ENCODE measurements at regions not wholly inside any gene's neighbourhood (a gene's known extent, or its start where the extent isn't known, plus 50 kb on each side); places are given as distances from the start of the nearest gene placed in this dataset.

GRCh38 chr1:5497503-5497902 is 494.7 kb downstream of the NPHP4 start:
- Mint-ChIP-seq H3K4me3 (no peak overlapping the region), H3K4me1 (no peaks in the 10 kb centered on the region), H3K9me3 (ENCODE audit: insufficient read depth) (peaks cover 3% of the 10 kb centered on the region), H3K27ac (no peak overlapping the region), H3K27me3 (peaks cover 9% of the 10 kb centered on the region)
- intact Hi-C loops (cut with micrococcal nuclease) = no loop called here
- no peaks in the 10 kb centered on the region for H3K4me1 ChIP-seq (ENCODE audit: control insufficient read depth in 2 of 2, insufficient read depth in 2 of 2, low read length in 2 of 2)
- H3K27ac ChIP-seq (ENCODE audit: low read length in 2 of 2) = no peak overlapping the region
- no peak overlapping the region for H3K4me2 ChIP-seq (replicated peaks; ENCODE audit: low read depth, low read length, poor library complexity, severe bottlenecking)
- H3K79me2 ChIP-seq (ENCODE audit: control insufficient read depth, insufficient read depth, low read length) = no peaks in the 10 kb centered on the region
- H3K36me3 ChIP-seq (replicated peaks in 1 of 2; ENCODE audit: control extremely low read depth in 1 of 2, control insufficient read depth in 1 of 2, extremely low read depth in 1 of 2, insufficient read depth in 2 of 2, low read length in 1 of 2) = no peaks in the 10 kb centered on the region
- WGBS (ENCODE audit: insufficient coverage) = 80% methylated on average over 6 of the region's 6 CpGs
- no peak for TF ChIP-seq CTCF (IDR thresholded peaks at IDR 0.05)
- TF ChIP-seq EZH2 (IDR thresholded peaks at IDR 0.05; ENCODE audit: borderline replicate concordance, insufficient read depth, low read depth, low read length, poor library complexity, severe bottlenecking) = no peak
- H3K9ac ChIP-seq (ENCODE audit: low read length) = no peak overlapping the region
- H3K9me3 ChIP-seq (ENCODE audit: control extremely low read depth in 1 of 3, control insufficient read depth in 2 of 3, insufficient read depth in 1 of 3, low read length in 2 of 3) = peaks cover 0 to 9% (median 0%) of the 10 kb centered on the region in 3 donors
- no peak overlapping the region for H3K4me3 ChIP-seq (ENCODE audit: control extremely low read depth in 1 of 5, extremely low read depth in 1 of 5, insufficient read depth in 1 of 5, low read depth in 2 of 5, low read length in 4 of 5)
- DNase-seq = no peak
- H3K27me3 ChIP-seq (replicated peaks in 1 of 4; ENCODE audit: control extremely low read depth in 1 of 4, control insufficient read depth in 3 of 4, insufficient read depth in 4 of 4, low read length in 3 of 4) = no peaks in the 10 kb centered on the region
- no peaks in the 10 kb centered on the region for H4K20me1 ChIP-seq (ENCODE audit: control insufficient read depth, insufficient read depth, low read length, poor library complexity, severe bottlenecking)
- no peak overlapping the region for H2AFZ ChIP-seq (ENCODE audit: insufficient read depth, low read depth, low read length, poor library complexity, severe bottlenecking)
- ATAC-seq (ENCODE audit: low read depth) = no peak
- ChIA-PET CTCF (no interaction called here), POLR2A (no interaction called here)

GRCh38 chr1:5495596-5496410 is 496.4 kb downstream of the NPHP4 start:
- CTCF ChIA-PET = interaction anchor here (1.5 kb wide), 1 partner anchor 16 kb away, joined by 3 read pairs; no protein-coding TSS in a partner anchor
- no peak overlapping the region for H3K27ac Mint-ChIP-seq
- no peak for DNase-seq
- Histone ChIP-seq H3K27ac (ENCODE audit: low read length in 2 of 2) (no peak overlapping the region), H3K4me2 (replicated peaks; ENCODE audit: low read depth, low read length, poor library complexity, severe bottlenecking) (no peak overlapping the region), H3K36me3 (replicated peaks in 1 of 2; ENCODE audit: control extremely low read depth in 1 of 2, control insufficient read depth in 1 of 2, extremely low read depth in 1 of 2, insufficient read depth in 2 of 2, low read length in 1 of 2) (no peaks in the 10 kb centered on the region), H3K27me3 (replicated peaks in 1 of 4; ENCODE audit: control extremely low read depth in 1 of 4, control insufficient read depth in 3 of 4, insufficient read depth in 4 of 4, low read length in 3 of 4) (no peaks in the 10 kb centered on the region), H4K20me1 (ENCODE audit: control insufficient read depth, insufficient read depth, low read length, poor library complexity, severe bottlenecking) (no peaks in the 10 kb centered on the region), H3K79me2 (ENCODE audit: control insufficient read depth, insufficient read depth, low read length) (no peaks in the 10 kb centered on the region), H3K9me3 (ENCODE audit: control extremely low read depth in 1 of 3, control insufficient read depth in 2 of 3, insufficient read depth in 1 of 3, low read length in 2 of 3) (peaks cover 0 to 9% (median 0%) of the 10 kb centered on the region in 3 donors), H3K9ac (ENCODE audit: low read length) (no peak overlapping the region), H3K4me3 (ENCODE audit: control extremely low read depth in 1 of 5, extremely low read depth in 1 of 5, insufficient read depth in 1 of 5, low read depth in 2 of 5, low read length in 4 of 5) (no peak overlapping the region), H2AFZ (ENCODE audit: insufficient read depth, low read depth, low read length, poor library complexity, severe bottlenecking) (no peak overlapping the region), H3K4me1 (ENCODE audit: control insufficient read depth in 2 of 2, insufficient read depth in 2 of 2, low read length in 2 of 2) (no peaks in the 10 kb centered on the region)
- no peak for ATAC-seq (ENCODE audit: low read depth)
- intact Hi-C loops (cut with micrococcal nuclease) = no loop called here
- POLR2A ChIA-PET = no interaction called here
- TF ChIP-seq CTCF (IDR thresholded peaks at IDR 0.05) (no peak), EZH2 (IDR thresholded peaks at IDR 0.05; ENCODE audit: borderline replicate concordance, insufficient read depth, low read depth, low read length, poor library complexity, severe bottlenecking) (no peak)
- H3K4me3 Mint-ChIP-seq = no peak overlapping the region
- peaks cover 9% of the 10 kb centered on the region for H3K27me3 Mint-ChIP-seq
- H3K4me1 Mint-ChIP-seq = no peaks in the 10 kb centered on the region
- WGBS (ENCODE audit: insufficient coverage) = 80% methylated on average over 14 of the region's 16 CpGs
- H3K9me3 Mint-ChIP-seq (ENCODE audit: insufficient read depth) = peaks cover 3% of the 10 kb centered on the region
